HG02943 (cell line): ENCODE measurements at regions not wholly inside any gene's neighbourhood (a gene's known extent, or its start where the extent isn't known, plus 50 kb on each side); places are given as distances from the start of the nearest gene placed in this dataset.
A peak's percentile ranks its signal among the peaks of the same experiment; 100 is the strongest.
"Not testable (repeated sequence)": the region's sequence is repeated elsewhere in the genome, so short reads cannot be mapped to it uniquely, and the experiment has no call there.

ENCODE experiments used
- ATAC-seq: cut with Tn5 transposase; IDR thresholded peaks from one replicate; pipeline ENCODE4 v1.9.1; 2021; ENCODE audit warnings: mild to moderate bottlenecking, low read depth, moderate library complexity; ENCODE audit not compliant: unreplicated experiment

- no peak for ATAC-seq
These were observed 116.3 kb downstream of the ACAA2 start for GRCh38 chr18:49697049-49697448.

GRCh38 chr18:49694402-49694801 lies 118.9 kb downstream of the ACAA2 start:
- no peak for ATAC-seq

DNA sequence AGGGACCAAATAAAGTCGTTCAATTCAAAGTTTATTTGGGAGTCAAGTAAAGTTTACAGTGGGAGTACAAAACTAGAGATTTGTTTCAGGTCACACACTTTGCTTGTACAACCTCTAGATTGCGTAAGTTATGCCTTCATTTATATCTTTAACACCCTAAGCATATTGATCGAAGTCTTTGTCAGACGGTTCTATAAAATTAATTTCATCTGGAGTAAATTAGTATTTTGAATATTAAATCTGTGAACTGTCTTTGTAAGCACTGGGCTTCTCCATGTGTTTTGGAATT lies 119.7 kb downstream of the ACAA2 start:
- ATAC-seq = no peak

DNA sequence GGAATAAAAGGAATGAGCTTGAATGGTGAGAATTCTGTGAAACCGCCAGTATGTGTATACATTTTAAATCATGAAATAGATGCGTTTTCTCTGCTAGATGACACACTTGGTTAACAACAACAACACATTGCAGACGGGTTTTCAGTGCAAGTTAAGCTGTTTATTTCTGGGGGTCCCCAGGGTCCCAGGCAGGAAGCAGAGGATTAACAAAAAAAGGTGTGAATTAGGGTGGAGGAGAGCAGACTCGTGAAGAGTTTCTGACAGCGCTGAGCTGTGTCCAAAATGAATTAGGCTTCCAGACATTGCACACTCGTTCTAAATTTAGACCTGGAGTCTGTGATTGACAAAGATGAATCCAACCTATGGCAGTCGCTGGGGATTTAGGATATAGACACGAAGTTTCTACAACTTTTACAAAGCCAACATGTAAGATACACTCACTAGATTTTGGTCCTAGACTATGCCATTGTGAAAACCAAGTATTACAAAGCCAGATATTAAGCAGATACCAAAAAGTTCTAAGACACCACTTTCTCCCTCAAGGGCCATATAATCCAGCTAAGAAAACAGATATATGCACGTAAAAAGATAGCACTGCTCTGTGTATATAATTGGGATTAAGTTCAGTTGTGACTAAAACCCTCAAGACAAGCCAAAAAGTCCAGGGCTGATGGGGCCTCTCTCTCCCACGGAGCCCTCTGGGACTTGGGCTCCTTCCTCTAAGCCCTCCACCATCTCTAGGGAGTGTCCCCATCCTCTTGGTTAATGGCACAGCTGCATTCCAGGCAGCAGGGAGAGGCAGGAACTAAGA lies 120.2 kb downstream of the ACAA2 start:
- no peak for ATAC-seq

DNA sequence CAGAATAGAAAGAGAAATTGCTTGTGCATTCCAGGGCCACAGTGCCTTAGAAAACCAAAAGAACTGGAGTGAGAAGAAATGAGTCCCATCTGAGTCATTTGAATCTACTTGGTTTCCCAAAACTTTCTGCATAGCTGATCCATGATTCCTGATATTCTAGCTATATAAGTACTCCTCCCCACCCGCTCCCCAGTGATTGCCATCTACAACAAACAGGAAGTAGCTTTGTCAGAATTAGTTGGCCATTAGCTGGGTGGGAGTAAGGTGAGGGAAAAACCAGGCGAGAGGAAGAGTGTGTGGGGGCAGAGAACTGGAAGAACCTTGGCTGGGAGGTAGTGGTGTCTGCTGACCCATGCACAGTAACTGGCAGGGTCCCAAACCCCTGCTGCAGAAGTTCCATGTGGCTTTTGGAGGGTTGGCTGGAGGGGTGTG lies 122.1 kb downstream of the ACAA2 start:
- ATAC-seq = no peak

GRCh38 chr18:49690312-49690711 lies 123.0 kb downstream of the ACAA2 start:
- no peak for ATAC-seq

DNA sequence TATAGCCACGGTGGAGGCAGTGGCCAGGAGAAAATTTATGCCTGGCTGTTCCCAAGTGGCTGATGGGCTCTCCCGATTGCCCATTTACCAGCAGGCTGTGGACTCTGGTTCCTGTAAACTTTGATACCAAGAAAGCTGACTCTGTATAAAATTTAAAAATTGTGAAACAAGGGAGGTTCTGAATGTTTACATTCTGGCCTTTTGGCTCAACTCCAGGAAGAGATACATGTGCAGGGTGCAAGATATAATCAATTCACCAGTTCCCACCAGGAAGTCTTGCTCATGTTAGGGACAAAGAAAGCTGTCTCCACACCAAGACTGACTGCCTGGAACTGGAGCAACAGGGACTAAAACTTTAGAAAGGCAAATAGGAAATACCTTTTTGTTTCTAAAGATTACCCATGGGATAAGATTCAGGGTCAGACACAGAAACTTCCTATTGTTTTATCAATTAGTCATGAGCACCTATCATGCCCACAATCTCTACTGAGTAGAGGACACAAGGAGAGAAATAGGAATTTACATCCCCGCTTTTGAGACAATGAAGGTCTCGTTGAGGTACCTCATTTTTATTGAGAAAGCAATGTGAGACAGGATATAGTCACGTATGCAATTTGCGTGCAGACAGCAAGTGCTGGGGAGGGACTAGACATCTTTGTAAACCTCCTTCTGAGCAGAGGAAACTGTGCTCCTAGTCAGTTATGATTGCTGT lies 123.5 kb downstream of the LIPG start:
- ATAC-seq = no peak

DNA sequence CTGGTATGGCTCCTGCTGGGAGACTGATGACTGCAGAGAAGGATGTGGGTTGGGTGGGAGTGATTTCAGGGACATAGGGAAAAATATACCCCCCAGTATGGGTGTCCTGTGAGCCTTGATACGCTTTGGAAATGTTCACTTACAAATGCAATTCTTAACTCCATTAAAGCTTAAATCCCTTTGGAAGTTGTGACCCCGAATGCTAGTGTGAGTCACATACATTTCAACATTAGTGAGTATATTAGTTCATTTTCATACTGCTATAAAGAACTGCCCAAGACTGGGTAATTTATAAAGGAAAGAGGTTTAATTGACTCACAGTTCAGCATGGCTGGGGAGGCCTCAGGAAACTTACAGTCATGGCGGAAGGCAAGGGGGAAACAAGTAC lies 120.9 kb downstream of the LIPG start:
- ATAC-seq = not testable (repeated sequence)

GRCh38 chr18:49682173-49682802 lies 120.4 kb downstream of the LIPG start:
- ATAC-seq = no peak

DNA sequence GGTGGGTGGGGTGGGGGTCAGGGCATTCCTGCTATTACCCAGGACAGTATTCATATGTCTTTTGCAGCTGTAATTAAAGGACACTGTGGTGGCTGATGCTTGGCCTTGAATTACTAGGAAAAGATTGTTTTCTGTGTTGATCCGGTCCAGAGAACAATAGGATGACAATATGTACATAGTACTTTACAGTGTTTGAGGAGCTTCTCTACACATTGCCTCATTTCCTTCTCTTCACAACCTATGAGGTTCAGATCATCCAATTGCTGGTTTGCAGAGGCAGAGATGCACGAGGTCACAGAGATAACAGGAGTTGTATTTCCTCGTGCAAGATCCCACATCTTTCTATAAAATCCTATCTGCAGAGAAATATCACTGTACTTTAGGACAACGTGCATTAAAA lies 119.5 kb downstream of the LIPG start:
- ATAC-seq = no peak

DNA sequence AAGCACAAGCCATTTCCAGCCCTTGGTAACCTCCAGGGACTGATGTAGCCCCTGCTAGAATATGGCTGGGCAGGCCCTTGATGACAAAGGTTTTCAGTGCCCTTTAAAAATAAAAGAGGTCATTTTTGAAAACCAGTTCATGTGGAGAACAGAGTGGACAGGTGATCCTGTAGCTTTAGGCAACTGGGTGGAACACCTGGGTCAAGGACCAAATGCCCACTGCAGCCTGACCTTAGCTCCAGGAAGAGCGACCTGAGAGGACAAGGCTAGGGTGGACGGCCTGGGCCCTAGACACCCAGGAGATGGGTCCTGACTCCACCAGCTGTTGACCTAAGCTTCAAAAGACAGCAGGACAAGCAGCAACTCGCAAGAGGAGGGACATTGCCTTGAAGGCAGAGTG lies 116.6 kb downstream of the LIPG start:
- no peak for ATAC-seq

- ATAC-seq = peak; percentile 90
These were observed 116.0 kb downstream of the LIPG start for GRCh38 chr18:49677762-49678413.

DNA sequence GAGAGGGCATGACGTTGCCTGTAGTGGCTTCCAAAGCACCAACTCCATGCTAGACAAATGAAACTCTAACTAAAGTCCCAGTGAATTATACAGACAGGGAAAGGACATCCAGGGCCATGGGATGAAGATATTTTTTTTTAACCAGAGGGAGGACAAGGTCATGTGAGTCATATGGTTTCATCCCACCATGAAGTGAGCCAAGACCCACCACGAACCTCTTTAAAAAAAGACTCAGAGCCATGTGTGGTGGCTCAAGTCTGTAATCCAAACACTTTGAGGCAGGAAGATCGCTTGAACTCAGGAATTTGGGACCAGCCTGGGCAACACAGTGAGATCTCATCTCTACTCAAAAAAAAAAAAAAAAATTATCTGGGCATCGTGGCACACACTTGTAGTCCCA lies 115.2 kb downstream of the LIPG start:
- no peak for ATAC-seq

DNA sequence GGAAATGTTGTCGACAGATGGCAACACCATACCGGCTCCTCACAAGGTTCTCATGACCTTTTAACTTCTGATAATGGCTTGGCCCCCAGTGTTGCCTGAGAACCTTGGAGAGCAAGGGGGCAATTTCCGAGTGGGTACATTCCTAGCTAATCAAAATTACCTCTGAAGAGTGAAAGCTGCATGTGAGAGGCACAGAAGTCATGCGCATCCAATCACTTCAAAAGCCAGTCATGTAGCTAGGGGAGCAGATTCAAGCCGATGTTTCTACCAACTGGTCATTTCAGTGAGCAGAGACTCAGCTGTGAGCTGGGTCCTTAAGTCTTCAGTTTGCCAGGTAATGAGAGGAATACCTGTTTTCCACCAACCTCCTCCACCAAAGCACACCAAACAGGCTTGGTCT lies 111.4 kb downstream of the LIPG start:
- no peak for ATAC-seq

- no peak for ATAC-seq
These were observed 111.0 kb downstream of the LIPG start for GRCh38 chr18:49672853-49673252.

DNA sequence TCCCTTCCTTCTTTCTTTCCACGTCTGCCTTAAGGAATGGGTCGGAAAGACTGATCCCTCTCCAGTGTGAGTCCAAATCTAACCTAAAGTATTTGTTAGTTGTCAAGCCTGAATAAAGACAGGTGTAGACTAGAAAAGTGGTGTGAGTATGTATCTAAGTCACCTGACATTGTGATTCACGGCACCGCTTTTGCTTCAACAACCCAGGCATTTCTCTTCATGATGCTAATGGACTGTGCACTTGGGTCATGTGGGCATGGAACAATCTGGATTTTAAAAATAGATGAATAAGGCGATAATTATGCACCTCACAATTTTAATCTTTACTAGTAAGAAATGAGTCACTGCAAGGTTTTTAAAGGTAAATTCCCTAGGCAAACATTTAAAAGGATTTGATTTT lies 107.5 kb downstream of the LIPG start:
- ATAC-seq = no peak

- ATAC-seq = no peak
These were observed 106.9 kb downstream of the LIPG start for GRCh38 chr18:49668574-49669275.

- ATAC-seq = no peak
These were observed 105.6 kb downstream of the LIPG start for GRCh38 chr18:49667462-49667861.

DNA sequence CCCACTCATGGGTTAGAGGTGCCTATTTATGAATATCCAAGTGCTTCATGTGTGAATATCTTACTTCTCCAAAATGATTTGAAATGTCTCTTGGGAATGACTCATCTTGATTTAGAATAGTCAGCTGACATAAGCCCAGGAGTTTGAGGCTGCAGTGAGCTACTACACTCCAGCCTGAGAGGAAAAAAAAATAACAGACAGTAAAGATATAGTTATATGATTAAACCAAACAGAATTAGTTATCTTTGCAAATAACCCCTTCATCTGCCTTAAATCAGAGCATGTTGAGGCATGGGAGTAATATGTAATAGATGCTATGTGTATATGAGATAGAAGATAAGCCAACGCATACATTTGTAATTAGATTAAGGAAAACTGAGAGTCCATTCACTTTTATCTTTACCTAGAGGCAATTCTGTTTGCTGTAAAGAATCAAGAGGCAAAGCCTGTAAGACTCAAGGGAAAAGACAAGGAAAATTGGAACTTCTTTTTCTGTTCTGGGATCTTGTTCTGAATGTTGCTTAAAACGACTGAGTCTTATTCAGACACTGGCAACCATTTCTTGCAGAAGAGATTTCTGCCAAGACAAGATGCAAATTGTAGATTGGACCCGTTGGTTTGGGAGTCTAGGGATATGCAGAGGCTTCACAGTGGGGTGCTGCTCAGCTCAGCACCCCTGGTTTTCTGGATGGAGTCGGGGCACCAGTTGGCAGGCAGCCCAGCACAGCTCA lies 104.4 kb downstream of the LIPG start:
- ATAC-seq = no peak
